Endothelial cell (in vitro differentiated cells): ENCODE measurements at regions not wholly inside any gene's neighbourhood (a gene's known extent, or its start where the extent isn't known, plus 50 kb on each side); places are given as distances from the start of the nearest gene placed in this dataset.

Experiments used
- DNase-seq: peaks from one replicate; pipeline ENCODE4 v3.0.0; 2021; ENCODE audit warnings: low spot score
- H3K27ac Mint-ChIP-seq: one replicate; pipeline ENCODE4 v1.8.0; 2021; ENCODE audit warnings: mixed read lengths, inconsistent platforms; ENCODE audit not compliant: unreplicated experiment
- H3K27me3 Mint-ChIP-seq: one replicate; pipeline ENCODE4 v1.8.0; 2021; ENCODE audit warnings: mild to moderate bottlenecking, moderate library complexity, mixed read lengths, inconsistent platforms; ENCODE audit not compliant: unreplicated experiment
- H3K36me3 Mint-ChIP-seq: one replicate; pipeline ENCODE4 v1.8.0; 2021; ENCODE audit warnings: mild to moderate bottlenecking, low read depth, mixed read lengths, inconsistent platforms; ENCODE audit not compliant: unreplicated experiment
- H3K4me1 Mint-ChIP-seq: one replicate; pipeline ENCODE4 v1.8.0; 2021; ENCODE audit warnings: mild to moderate bottlenecking, mixed read lengths, inconsistent platforms; ENCODE audit not compliant: unreplicated experiment
- H3K4me3 Mint-ChIP-seq: one replicate; pipeline ENCODE4 v1.8.0; 2021; ENCODE audit warnings: mild to moderate bottlenecking, mixed read lengths, inconsistent platforms; ENCODE audit not compliant: unreplicated experiment
- H3K9me3 Mint-ChIP-seq: one replicate; pipeline ENCODE4 v1.8.0; 2021; ENCODE audit warnings: mixed read lengths, inconsistent platforms; ENCODE audit not compliant: unreplicated experiment
- CTCF ChIP-seq: fragments of 200-600 bp; sonication (generic); IDR thresholded peaks from one replicate; pipeline ENCODE4 v1.5.0; 2021; ENCODE audit warnings: antibody characterized with exemption; ENCODE audit not compliant: unreplicated experiment

- H3K4me1 Mint-ChIP-seq = no peaks in the 10 kb centered on the region
- TF ChIP-seq CTCF = no peak
- no peaks in the 10 kb centered on the region for H3K27me3 Mint-ChIP-seq
- H3K27ac Mint-ChIP-seq = no peak overlapping the region
- H3K36me3 Mint-ChIP-seq = no peaks in the 10 kb centered on the region
- no peak for DNase-seq
- H3K4me3 Mint-ChIP-seq = no peak overlapping the region
- H3K9me3 Mint-ChIP-seq = no peaks in the 10 kb centered on the region
Observed at GRCh38 chr9:118618849-118619248, 750.4 kb downstream of the BRINP1 start.

- Mint-ChIP-seq H3K27me3 (no peaks in the 10 kb centered on the region), H3K27ac (no peak overlapping the region), H3K36me3 (no peaks in the 10 kb centered on the region), H3K4me3 (no peak overlapping the region), H3K9me3 (no peaks in the 10 kb centered on the region), H3K4me1 (no peaks in the 10 kb centered on the region)
- DNase-seq = no peak
- TF ChIP-seq CTCF = no peak
Observed at GRCh38 chr9:118624608-118625007, 744.6 kb downstream of the BRINP1 start.

GRCh38 chr9:118630079-118630478, 739.2 kb downstream of the BRINP1 start:
- no peak for DNase-seq
- H3K36me3 Mint-ChIP-seq = peaks cover 6% of the 10 kb centered on the region
- no peaks in the 10 kb centered on the region for H3K4me1 Mint-ChIP-seq
- no peak overlapping the region for H3K4me3 Mint-ChIP-seq
- no peak overlapping the region for H3K27ac Mint-ChIP-seq
- no peaks in the 10 kb centered on the region for H3K27me3 Mint-ChIP-seq
- H3K9me3 Mint-ChIP-seq = peaks cover 13% of the 10 kb centered on the region
- TF ChIP-seq CTCF = no peak

GRCh38 chr9:118630931-118631595, 738.2 kb downstream of the BRINP1 start:
- Mint-ChIP-seq H3K27ac (no peak overlapping the region), H3K36me3 (peaks cover 6% of the 10 kb centered on the region), H3K9me3 (peaks cover 13% of the 10 kb centered on the region), H3K27me3 (no peaks in the 10 kb centered on the region), H3K4me3 (no peak overlapping the region), H3K4me1 (no peaks in the 10 kb centered on the region)
- no peak for TF ChIP-seq CTCF
- DNase-seq = no peak

GRCh38 chr9:118631956-118632355, 737.3 kb downstream of the BRINP1 start:
- no peaks in the 10 kb centered on the region for H3K27me3 Mint-ChIP-seq
- no peak overlapping the region for H3K4me3 Mint-ChIP-seq
- H3K36me3 Mint-ChIP-seq = peaks cover 6% of the 10 kb centered on the region
- TF ChIP-seq CTCF = no peak
- H3K27ac Mint-ChIP-seq = no peak overlapping the region
- H3K9me3 Mint-ChIP-seq = peaks cover 13% of the 10 kb centered on the region
- H3K4me1 Mint-ChIP-seq = no peaks in the 10 kb centered on the region
- DNase-seq = no peak
